H1 (cell line): ENCODE measurements at regions not wholly inside any gene's neighbourhood (a gene's known extent, or its start where the extent isn't known, plus 50 kb on each side); places are given as distances from the start of the nearest gene placed in this dataset.

Experiments
- CTCF ChIA-PET: fragments of 300-600 bp; sonication (Branson Sonifier 250); formaldehyde crosslinking; loops from one replicate; lab custom pipeline; 2021; ENCODE audit not compliant: partially characterized antibody; lab: Charles Lee
- POLR2A ChIA-PET: fragments of 300-600 bp; sonication (Branson Sonifier 250); formaldehyde crosslinking; loops from one replicate; lab custom pipeline; 2021; ENCODE audit warnings: inconsistent platforms; ENCODE audit not compliant: partially characterized antibody; lab: Charles Lee
- DNase-seq, 2 experiments: peaks; one replicate each; pipeline versions ENCODE4 v3.0.0 to v3.0.0-alpha.2; 2010 to 2022; ENCODE audit warnings: low spot score in 2 of 2, low read depth in 1 of 2, mixed read lengths in 1 of 2
- FAIRE-seq: peaks from 2 replicates; lab custom pipeline; 2011; peaks lifted over from hg19 to GRCh38; lab: Jason Lieb, UNC
- H2AFZ ChIP-seq: 2 replicates; pipeline ENCODE4 v1.8.1; 2012; ENCODE audit warnings: low read length, inconsistent platforms
- H2AK5ac ChIP-seq: 2 replicates; pipeline ENCODE4 v1.6.1; 2013; ENCODE audit warnings: low read depth, low read length
- H2BK120ac ChIP-seq: replicated peaks from 2 replicates; pipeline ENCODE3; 2013; ENCODE audit warnings: low read depth, low read length, inconsistent platforms
- H2BK12ac ChIP-seq: 2 replicates; pipeline ENCODE4 v1.6.1; 2013; ENCODE audit warnings: low read depth, low read length
- H2BK15ac ChIP-seq: 2 replicates; pipeline ENCODE4 v1.6.1; 2013; ENCODE audit warnings: low read length
- H2BK20ac ChIP-seq: 2 replicates; pipeline ENCODE4 v1.6.1; 2013; ENCODE audit warnings: low read length
- H2BK5ac ChIP-seq: 2 replicates; pipeline ENCODE4 v1.6.1; 2013; ENCODE audit warnings: low read depth, low read length
- H3K14ac ChIP-seq: 2 replicates; pipeline ENCODE4 v1.6.1; 2013; ENCODE audit warnings: inconsistent platforms; ENCODE audit not compliant: insufficient read length
- H3K18ac ChIP-seq: 2 replicates; pipeline ENCODE4 v1.6.1; 2013; ENCODE audit warnings: low read length; ENCODE audit errors: extremely low read depth
- H3K23ac ChIP-seq: 2 replicates; pipeline ENCODE4 v1.6.1; 2013; ENCODE audit warnings: inconsistent platforms; ENCODE audit not compliant: insufficient read length
- H3K23me2 ChIP-seq: 2 replicates; pipeline ENCODE4 v1.6.1; 2013; ENCODE audit warnings: low read depth, low read length
- H3K27ac ChIP-seq: 2 replicates; pipeline ENCODE4 v1.6.1; 2011; ENCODE audit warnings: low read depth, low read length, inconsistent platforms
- H3K27me3 ChIP-seq, 4 experiments: replicated peaks in 1 of 4; 1 replicate in 1 of 4; 2 replicates in 3 of 4; pipeline versions ENCODE4 v1.6.1 to v1.8.1; 2011 to 2013; ENCODE audit warnings: low read length in 3 of 4, mild to moderate bottlenecking in 3 of 4, inconsistent platforms in 2 of 4, mixed read lengths in 2 of 4, moderate library complexity in 1 of 4; ENCODE audit not compliant: control insufficient read depth in 3 of 4, insufficient read depth in 3 of 4; ENCODE audit errors: extremely low read depth in 1 of 4
- H3K36me3 ChIP-seq, 4 experiments: 2 replicates each; pipeline versions ENCODE4 v1.6.1 to v1.8.1; 2011 to 2013; ENCODE audit warnings: mild to moderate bottlenecking in 4 of 4, low read length in 3 of 4, moderate library complexity in 2 of 4, control low read depth in 1 of 4, inconsistent platforms in 1 of 4; ENCODE audit not compliant: insufficient read depth in 4 of 4, control insufficient read depth in 2 of 4
- H3K4ac ChIP-seq: replicated peaks from 2 replicates; pipeline ENCODE3; 2013; ENCODE audit warnings: low read length, low read depth, mixed read lengths, inconsistent platforms; ENCODE audit not compliant: insufficient read length
- H3K4me1 ChIP-seq, 4 experiments: replicated peaks in 1 of 4; 1 replicate in 1 of 4; 2 replicates in 3 of 4; pipeline versions ENCODE4 v1.6.1 to v1.8.1; 2011 to 2013; ENCODE audit warnings: low read length in 3 of 4, inconsistent platforms in 2 of 4, mixed read lengths in 1 of 4; ENCODE audit not compliant: insufficient read depth in 4 of 4, control insufficient read depth in 3 of 4
- H3K4me2 ChIP-seq, 2 experiments: 2 replicates each; pipeline versions ENCODE4 v1.6.1 to v1.8.1; 2011 to 2013; ENCODE audit warnings: low read depth in 2 of 2, low read length in 2 of 2, control low read depth in 1 of 2, inconsistent platforms in 1 of 2, mild to moderate bottlenecking in 1 of 2; ENCODE audit not compliant: insufficient read depth in 1 of 2
- H3K4me3 ChIP-seq, 4 experiments: fragments of 200-600, 300-600 bp in 1 of 4; sonication (generic), shearing (Covaris generic), sonication (Bioruptor Twin) in 1 of 4; 2 replicates each; pipeline versions ENCODE4 v1.5.1 to v1.8.1; 2011 to 2016; ENCODE audit warnings: low read length in 4 of 4, low read depth in 3 of 4, control low read depth in 2 of 4, inconsistent platforms in 2 of 4, mild to moderate bottlenecking in 2 of 4, mixed read lengths in 1 of 4, moderate library complexity in 1 of 4; ENCODE audit not compliant: insufficient read depth in 2 of 4; ENCODE audit errors: extremely low read depth in 1 of 4
- H3K56ac ChIP-seq: replicated peaks from 2 replicates; pipeline ENCODE3; 2013; ENCODE audit warnings: low read depth, mild to moderate bottlenecking, mixed read lengths, low read length, inconsistent platforms; ENCODE audit not compliant: insufficient read length
- H3K79me1 ChIP-seq: 2 replicates; pipeline ENCODE4 v1.6.1; 2013; ENCODE audit warnings: low read depth, low read length, control low read depth
- H3K79me2 ChIP-seq, 2 experiments: 2 replicates each; pipeline versions ENCODE4 v1.6.1 to v1.8.1; 2012 to 2013; ENCODE audit warnings: low read length in 2 of 2, mild to moderate bottlenecking in 2 of 2, inconsistent platforms in 1 of 2; ENCODE audit not compliant: insufficient read depth in 2 of 2, control insufficient read depth in 1 of 2
- H3K9ac ChIP-seq, 4 experiments: replicated peaks in 1 of 4; 1 replicate in 1 of 4; 2 replicates in 3 of 4; pipeline versions ENCODE4 v1.6.1 to v1.8.1; 2011 to 2013; ENCODE audit warnings: low read depth in 3 of 4, low read length in 3 of 4, control low read depth in 2 of 4, mild to moderate bottlenecking in 2 of 4, moderate library complexity in 2 of 4, inconsistent platforms in 1 of 4; ENCODE audit errors: extremely low read depth in 1 of 4
- H3K9me3 ChIP-seq, 2 experiments: 2 replicates each; pipeline versions ENCODE4 v1.6.1 to v1.8.1; 2012 to 2013; ENCODE audit warnings: mild to moderate bottlenecking in 2 of 2, moderate library complexity in 2 of 2, control low read depth in 1 of 2, inconsistent platforms in 1 of 2, low read depth in 1 of 2, low read length in 1 of 2, mixed read lengths in 1 of 2; ENCODE audit not compliant: insufficient read depth in 2 of 2
- H4K20me1 ChIP-seq, 2 experiments: replicated peaks in 1 of 2; 2 replicates each; pipeline versions ENCODE3 to v1.8.1; 2011 to 2013; ENCODE audit warnings: inconsistent platforms in 2 of 2, low read length in 2 of 2, mild to moderate bottlenecking in 1 of 2; ENCODE audit not compliant: insufficient read depth in 2 of 2, control insufficient read depth in 1 of 2
- H4K5ac ChIP-seq: 2 replicates; pipeline ENCODE4 v1.6.1; 2013; ENCODE audit warnings: low read length, low read depth, mixed read lengths, inconsistent platforms; ENCODE audit not compliant: insufficient read length
- H4K8ac ChIP-seq: 2 replicates; pipeline ENCODE4 v1.8.0; 2013; ENCODE audit warnings: mild to moderate bottlenecking, moderate library complexity, low read length, inconsistent platforms; ENCODE audit not compliant: insufficient read depth; ENCODE audit errors: extremely low read depth
- H4K91ac ChIP-seq: replicated peaks from 2 replicates; pipeline ENCODE3; 2013; ENCODE audit warnings: low read length, mixed read lengths, inconsistent platforms; ENCODE audit not compliant: insufficient read length
- CTBP2 ChIP-seq: IDR thresholded peaks from 2 replicates; pipeline ENCODE4 v1.7.0; 2011; ENCODE audit warnings: borderline replicate concordance, mild to moderate bottlenecking, moderate library complexity, mixed read lengths, low read length; ENCODE audit not compliant: insufficient read depth, insufficient read length
- EGR1 ChIP-seq: IDR thresholded peaks from 2 replicates; pipeline ENCODE4 v1.6.1; 2011; ENCODE audit warnings: low read depth, low read length, borderline replicate concordance
- JUN ChIP-seq: IDR thresholded peaks from 2 replicates; pipeline ENCODE4 v1.6.1; 2011; ENCODE audit warnings: low read depth, mild to moderate bottlenecking, improper control_type of control experiment, low read length
- TEAD4 ChIP-seq: IDR thresholded peaks from 2 replicates; pipeline ENCODE4 v1.6.1; 2012; ENCODE audit warnings: low read depth, low read length, inconsistent platforms, mixed read lengths
- WGBS, 2 experiments: shearing (Covaris generic) in 1 of 2; methylation state at CpG; one replicate each; pipeline versions ENCODE4 v1.1.6 to v1.1.7; 2013 to 2015; ENCODE audit warnings: low lambda C conversion rate in 2 of 2, mixed read lengths in 2 of 2, inconsistent platforms in 1 of 2, low coverage in 1 of 2, missing lambda C conversion rate in 1 of 2; ENCODE audit not compliant: insufficient replicate concordance in 2 of 2, insufficient coverage in 1 of 2, insufficient read length in 1 of 2; ENCODE audit errors: extremely low coverage in 1 of 2, missing lambda C conversion rate in 1 of 2; 5-methylcytosine and 5-hydroxymethylcytosine counted together

DNA sequence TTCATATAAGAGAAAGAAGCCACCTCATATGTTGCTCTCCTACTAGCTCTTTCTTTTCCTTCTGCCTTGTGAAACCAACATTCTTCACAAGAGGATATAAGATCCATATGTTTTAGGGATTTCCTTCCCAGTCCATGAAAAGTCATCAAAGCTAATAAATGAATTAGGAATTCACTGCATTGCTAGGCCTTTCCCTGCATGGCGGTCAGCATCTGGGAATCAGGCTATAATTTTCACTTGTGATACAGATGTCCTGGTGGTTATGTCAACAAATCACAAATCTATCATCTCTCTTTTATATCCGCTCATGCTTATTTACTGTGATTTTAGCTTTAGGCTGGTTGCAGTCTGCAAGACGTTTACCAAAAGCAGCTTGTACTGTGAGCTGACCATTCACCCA is 510.0 kb downstream of the NLGN4X start:
- Histone ChIP-seq H2AFZ (no peak overlapping the region), H3K23me2 (no peaks in the 10 kb centered on the region), H3K18ac (no peak overlapping the region), H3K79me2 (no peaks in the 10 kb centered on the region), H4K20me1 (no peaks in the 10 kb centered on the region), H4K91ac (no peak overlapping the region), H2BK20ac (no peak overlapping the region), H4K5ac (no peak overlapping the region), H3K4me3 (no peak overlapping the region), H3K4ac (no peak overlapping the region), H3K23ac (no peak overlapping the region), H3K4me2 (no peak overlapping the region), H4K8ac (no peak overlapping the region), H3K36me3 (no peaks in the 10 kb centered on the region), H2BK5ac (no peak overlapping the region), H3K4me1 (no peaks in the 10 kb centered on the region), H2AK5ac (no peak overlapping the region), H2BK15ac (no peak overlapping the region), H3K14ac (no peak overlapping the region), H3K9ac (no peak overlapping the region), H3K79me1 (no peaks in the 10 kb centered on the region), H3K56ac (no peak overlapping the region), H3K27me3 (no peaks in the 10 kb centered on the region), H3K27ac (no peak overlapping the region), H3K9me3 (no peaks in the 10 kb centered on the region), H2BK120ac (no peak overlapping the region), H2BK12ac (no peak overlapping the region)
- WGBS, 2 experiments: 90% methylated on average over 2 of the region's 3 CpGs; no CpG with 5 or more reads in 1 of the 2 experiments
- DNase-seq (no peak), FAIRE-seq (no peak)
- ChIA-PET CTCF (no interaction called here), POLR2A (no interaction called here)
- TF ChIP-seq TEAD4 (no peak), EGR1 (no peak), CTBP2 (no peak), JUN (no peak)
